Fibroblast of peridontal ligament (primary cell): ENCODE measurements at regions not wholly inside any gene's neighbourhood (a gene's known extent, or its start where the extent isn't known, plus 50 kb on each side); places are given as distances from the start of the nearest gene placed in this dataset.

ENCODE experiments used
- DNase-seq: peaks from one replicate; pipeline ENCODE4 v3.0.0-alpha.2; 2010; ENCODE audit errors: extremely low read depth

DNA sequence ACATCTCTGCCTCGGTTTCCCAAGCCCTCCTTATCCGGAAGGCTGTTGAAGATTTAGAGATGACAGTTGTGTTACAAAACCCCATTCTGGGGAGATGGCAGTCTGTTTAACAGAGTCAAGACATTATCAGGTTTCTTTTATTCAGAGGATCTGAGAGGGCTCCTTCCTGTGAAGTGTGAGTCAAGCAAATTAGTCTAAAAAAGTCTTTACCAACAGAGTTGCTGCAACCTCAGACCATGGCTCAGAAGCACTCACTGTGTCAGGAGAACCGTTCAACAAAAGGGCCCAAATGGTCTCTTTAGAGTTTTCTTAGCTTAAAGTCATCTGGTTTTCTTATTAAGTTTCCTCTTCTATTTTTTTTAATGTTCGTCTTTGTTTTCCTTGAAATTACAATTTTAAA lies 717.8 kb downstream of the EPM2A start:
- DNase-seq, result peak; percentile 37

- DNase-seq, result no peak
Measured at GRCh38 chr6:145018027-145018426, 717.3 kb downstream of the EPM2A start.

DNA sequence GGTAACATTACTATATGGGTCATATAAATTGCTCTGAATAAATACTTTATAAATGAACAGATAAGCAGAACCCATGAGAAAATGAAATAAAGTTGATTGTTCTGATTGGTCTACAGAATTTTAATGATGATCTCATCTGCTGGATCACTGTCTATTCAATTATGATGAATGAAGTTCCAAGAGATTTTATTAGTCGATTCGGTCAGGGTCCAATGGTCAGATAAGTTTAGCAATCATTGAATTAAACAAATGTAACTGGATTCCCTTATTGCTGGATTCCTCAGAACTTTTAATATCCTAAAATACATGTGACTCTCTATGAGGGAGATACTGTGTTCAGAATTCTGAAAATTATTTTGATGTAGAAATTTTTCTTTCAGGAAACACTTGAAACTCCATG lies 715.2 kb downstream of the EPM2A start:
- no peak for DNase-seq

DNA sequence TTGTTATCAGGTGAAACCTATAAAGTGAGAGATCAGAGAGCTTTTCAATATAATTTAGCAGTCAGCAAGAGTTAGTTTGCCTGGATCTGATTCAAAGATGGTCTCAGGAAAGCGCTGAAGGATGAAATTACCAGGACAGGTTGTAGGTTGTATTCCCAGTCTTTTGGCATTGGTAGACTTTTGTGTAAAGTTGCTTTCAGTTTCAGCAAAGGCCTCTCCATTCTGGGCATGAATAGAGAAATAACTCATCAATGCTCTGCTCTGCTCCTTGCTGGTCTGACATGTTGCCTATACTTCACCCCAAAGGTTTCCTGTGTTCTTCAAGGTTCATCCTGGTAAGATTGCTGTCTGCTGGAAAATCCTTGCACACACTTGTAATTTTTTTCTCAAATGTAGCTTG lies 714.8 kb downstream of the EPM2A start:
- DNase-seq, result no peak

DNA sequence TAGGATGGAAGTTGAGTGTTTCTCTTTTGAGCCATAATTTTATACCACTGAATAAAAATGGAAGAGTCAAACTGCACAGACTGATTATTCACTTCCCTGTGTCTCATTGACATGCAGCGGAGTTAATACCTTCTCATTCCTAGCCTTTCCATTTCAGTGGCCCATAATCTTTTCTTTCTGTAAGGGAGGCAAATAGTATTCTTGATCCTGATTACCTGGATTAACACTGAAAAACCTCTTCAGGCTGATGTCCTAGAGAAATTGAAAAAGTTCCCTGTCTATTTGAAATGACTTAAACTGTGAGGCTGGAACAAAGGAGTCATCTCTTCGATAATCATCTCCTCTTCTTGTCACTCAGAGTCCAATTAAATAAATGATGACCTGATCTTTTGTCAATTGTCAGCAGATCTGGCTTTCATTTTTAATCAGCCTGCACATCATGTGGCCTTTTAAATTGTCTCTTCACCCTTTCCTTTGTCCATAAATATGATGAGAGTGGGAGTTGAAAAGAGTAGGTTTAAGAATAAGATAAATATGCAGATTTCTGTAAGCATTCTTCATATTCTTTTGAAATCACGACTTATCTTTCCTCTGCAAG lies 713.0 kb downstream of the EPM2A start:
- DNase-seq, result no peak

- DNase-seq, result no peak
Measured at GRCh38 chr6:145023116-145023726, 712.1 kb downstream of the EPM2A start.

DNA sequence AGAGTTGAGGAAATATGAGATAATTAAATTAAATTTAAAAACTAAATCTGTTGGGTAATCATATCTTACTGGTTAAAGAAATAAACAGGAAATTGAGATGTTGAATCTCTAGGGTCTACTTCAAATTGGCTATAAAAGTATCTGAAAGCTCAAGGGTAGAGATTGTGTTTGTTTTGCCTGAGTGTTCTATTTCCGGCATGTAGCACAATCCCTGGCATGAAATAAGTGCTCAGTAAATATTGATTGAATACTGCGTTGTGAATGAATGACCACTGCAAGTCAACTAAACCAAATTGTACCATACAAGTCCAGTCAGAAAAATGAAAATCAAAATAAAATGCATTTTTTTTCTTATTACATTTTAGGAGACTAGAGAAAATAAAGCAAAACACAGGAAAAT lies 709.8 kb downstream of the EPM2A start:
- no peak for DNase-seq

DNA sequence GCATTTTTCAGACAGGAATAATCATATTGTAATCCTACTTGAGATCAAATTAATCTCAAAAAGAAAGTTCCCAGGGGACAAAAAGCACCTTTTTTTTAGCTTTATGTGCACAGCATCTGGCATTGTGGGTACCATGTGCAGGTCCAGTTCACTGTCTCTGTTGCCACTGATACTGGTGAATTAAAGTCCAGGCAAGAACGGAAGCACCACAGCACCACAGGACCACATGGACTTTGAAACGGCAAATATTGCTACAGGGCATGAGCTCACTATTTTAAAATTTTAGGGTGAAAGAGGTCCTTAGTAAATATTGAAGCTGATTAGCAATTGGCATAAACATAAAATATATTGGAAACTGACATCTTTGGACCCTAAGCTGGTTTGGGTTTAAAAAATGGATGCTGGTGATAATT lies 709.0 kb downstream of the EPM2A start:
- no peak for DNase-seq

DNA sequence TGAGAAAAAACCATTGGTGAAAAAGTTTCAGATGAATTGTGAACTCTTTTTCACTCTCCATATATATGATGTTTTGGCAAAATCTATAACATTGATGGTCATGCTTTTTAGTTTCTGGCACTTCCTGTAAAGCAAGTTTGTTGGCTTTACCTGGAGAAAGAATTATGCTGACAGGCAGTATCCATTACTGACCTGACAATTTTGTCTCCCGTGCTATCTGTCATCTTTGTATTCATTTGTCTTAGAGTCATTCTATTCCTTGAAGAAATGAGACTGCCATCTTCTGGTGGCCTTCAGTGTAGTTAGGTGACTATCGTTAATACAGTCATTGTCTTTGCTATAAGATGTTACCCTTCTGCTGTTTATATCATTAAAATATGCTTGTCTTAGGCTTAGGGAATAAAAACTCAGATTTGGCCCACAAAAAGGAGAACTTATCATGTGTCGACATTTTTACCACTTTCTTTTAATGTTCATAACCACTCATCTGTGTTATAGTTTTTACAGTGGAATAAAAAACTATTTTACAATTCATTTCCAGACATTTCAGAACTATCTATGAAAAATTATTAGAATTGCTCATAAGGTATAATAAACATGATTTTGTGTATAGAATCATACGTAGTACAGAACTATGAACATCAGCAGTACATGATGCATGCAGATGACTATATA lies 707.0 kb downstream of the EPM2A start:
- DNase-seq, result peak; percentile 77

DNA sequence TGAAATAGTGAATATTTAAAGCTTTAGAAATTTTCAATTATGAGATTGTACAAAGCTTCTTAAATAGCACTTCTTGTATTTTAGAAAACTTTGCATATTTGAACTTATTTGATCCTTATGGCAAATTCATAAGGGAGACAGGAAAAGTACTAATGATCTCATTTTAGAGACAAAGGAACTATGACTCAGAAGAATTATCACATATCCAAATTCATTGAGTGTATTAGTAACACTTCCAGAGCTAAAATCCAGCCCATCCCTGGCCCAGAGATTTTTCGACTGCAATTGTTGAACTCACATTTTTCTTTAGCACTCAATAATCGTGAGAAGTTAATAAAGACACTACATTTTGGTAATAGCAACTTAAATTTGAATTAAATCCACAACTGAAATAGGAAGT lies 704.3 kb downstream of the EPM2A start:
- no peak for DNase-seq

- no peak for DNase-seq
Measured at GRCh38 chr6:145031962-145032361, 703.4 kb downstream of the EPM2A start.

- no peak for DNase-seq
Measured at GRCh38 chr6:145032562-145033145, 702.7 kb downstream of the EPM2A start.

DNA sequence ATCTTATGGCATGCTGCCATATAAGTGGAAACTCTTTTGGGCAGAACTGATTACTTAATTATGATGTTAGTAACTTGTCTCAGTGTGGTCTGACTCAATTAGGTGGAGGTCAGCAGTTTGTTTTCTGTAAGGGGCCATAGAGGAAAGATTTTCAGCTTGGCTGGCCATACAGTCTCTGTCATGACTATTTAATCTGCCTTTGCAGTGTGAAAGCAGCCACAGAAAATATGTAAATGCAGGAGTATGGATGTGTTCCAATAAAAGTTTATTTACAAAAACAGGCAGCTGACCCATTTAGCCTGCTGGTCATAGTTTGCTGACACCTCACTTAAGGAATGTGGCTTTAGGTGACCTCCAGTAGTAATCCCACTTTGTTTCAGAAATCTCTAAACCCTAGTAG lies 700.7 kb downstream of the EPM2A start:
- DNase-seq, result peak; percentile 73

GRCh38 chr6:145036236-145036635 lies 699.1 kb downstream of the EPM2A start:
- DNase-seq, result no peak

DNA sequence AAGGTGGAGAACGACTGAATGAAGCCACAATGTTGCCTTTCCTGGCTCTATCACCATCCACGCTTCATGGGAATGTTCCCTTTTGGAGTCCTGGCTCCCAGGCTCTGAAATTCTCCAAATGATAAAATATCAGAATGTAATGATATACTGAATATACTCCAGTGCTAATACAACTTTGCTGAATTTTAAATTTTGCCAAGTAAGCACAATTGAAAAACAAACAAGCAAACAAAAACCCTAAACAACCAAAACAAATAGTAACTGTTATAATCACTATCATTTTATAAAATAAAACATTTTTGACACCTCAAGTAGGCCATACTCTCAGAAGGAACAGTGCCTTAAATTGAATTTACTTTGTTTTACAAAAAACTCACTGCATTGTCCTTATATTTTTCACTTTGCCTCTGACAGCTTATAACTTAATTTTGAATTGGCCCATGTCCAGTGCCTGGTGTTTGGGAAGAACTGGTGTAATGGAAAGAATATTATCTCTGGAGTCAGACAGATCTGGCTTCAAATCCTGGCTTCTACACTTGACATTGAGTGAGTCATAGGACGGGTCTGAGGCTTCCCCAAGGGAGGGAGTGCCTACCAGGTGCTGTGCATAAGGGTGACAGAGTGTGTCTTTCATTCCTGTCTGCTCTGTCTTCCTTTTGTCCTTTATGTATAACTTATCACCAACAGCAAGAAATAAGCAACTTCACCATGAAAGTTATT lies 698.3 kb downstream of the EPM2A start:
- no peak for DNase-seq

DNA sequence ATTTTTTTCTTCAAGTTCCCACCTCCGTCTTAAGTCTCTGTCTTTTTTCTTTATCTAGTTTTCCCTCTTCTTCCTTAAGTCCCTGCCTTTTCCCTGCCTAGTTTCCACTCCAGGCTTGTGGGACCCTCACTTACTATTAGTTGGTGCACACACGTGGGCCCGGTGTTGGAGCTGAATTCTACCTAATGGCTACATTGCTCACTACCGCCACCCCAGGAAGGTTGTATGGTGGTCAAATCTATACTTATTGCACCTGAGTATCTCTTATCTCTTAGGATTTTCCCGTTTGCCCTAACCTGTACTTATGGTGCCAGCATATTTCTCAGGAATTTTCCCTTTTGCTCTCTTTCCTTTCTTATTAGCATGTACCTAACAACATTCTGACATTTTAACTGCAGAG lies 692.8 kb downstream of the EPM2A start:
- DNase-seq, result no peak

DNA sequence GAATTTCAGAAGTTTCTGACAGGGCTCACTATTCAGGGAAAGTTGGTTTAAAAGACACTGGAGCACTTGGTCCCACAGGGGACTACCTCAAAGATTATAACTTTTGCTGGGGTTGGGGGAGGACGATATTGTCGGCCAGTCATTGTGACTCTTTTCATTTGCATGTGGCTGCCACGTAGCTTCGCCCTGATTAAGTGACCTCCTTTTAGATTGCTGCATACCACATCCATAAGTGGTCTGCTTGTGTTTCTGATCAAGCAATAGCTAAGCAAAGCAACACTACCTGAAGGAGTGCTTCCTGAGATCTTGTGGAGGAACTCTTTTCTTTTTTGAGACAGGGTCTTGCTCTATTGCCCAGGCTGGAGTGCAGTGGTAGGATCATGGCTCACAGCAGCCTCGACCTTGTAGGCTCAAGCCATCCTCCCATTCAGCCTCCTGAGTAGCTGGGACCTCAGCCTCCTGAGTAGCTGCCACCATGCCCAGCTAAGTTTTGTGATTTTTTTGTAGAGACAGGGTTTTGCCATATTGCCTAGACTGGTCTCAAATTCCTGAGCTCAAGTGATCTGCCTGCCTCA lies 691.3 kb downstream of the EPM2A start:
- no peak for DNase-seq

DNA sequence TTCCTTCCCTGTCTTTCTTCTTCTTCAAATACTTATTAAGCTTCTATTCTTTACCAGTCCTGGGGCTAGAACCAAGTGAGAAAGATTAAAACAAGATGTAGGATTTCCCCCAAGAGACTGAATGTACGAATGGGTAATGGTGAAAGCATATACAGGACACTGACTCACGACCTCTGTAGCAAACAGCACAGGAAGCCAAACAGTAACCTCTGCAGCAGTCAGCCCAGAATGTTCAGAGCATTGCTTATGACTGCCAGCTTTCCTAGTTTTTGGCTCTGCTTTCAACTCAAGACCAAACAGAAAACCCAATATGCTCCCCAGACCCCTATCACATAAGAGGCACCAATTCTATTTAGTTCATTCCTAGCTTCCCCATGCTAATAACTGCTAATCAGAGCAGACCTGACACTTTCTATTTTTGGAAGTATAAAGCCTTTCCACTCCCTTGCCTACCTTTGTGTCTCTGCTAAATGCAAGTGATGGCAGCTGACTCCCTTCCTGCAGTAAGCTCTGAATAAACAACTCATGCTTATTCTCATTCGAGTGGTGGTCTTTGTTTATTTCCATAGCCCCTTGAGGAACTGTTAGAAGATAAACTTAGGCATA lies 690.6 kb downstream of the EPM2A start:
- peak; percentile 96 for DNase-seq

GRCh38 chr6:145045582-145045981 lies 689.7 kb downstream of the EPM2A start:
- no peak for DNase-seq

GRCh38 chr6:145047891-145048290 lies 687.4 kb downstream of the EPM2A start:
- no peak for DNase-seq

DNA sequence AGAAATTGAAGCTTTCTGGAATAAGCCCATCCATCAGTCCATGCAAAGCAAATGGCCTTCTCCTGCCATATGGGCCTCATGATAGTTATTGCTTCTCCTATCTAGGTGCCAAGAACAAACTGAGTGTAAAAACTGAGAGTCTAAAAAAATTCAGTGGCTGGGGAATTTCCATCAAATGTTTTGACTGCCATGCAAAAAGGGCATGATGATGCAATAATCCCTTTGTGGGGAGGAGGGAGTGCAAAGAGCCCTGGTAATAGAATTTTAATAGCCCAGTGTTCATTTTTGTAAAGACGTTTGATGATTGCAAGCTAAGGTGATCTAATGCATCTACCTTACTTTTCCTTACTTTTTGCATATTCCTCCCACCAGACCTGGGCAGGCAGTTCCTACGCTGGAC lies 683.7 kb downstream of the EPM2A start:
- DNase-seq, result peak; percentile 36

GRCh38 chr6:145055567-145055966 lies 679.8 kb downstream of the EPM2A start:
- DNase-seq, result no peak
